ENCODE measurements at regions not wholly inside any gene's neighbourhood (a gene's known extent, or its start where the extent isn't known, plus 50 kb on each side); places are given as distances from the start of the nearest gene placed in this dataset.
A peak's percentile ranks its signal among the peaks of the same experiment; 100 is the strongest.

DNA sequence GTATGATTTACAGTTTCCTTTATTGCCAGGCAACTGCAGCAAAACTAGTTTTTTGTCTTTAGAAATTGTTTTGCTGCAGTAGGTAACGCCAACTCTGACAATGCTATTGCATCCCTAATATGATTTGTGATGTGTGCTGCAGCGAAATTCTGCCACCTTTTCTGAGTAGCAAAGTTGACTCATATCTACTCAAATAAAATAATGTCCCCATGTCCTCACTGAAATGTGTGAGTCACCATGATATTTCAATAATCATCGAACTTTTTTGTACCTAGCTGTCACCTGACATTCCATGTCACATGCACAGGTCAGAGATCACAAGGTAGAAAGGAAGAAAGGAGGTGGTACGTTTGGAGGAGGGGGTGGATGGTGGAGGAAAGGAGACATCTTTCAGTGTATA is 205.0 kb downstream of the RAD51AP2 start:
- intact Hi-C loops (cut with micrococcal nuclease): no loop called here
- POLR2A ChIA-PET: no interaction called here
- Mint-ChIP-seq H3K4me3 (no peak overlapping the region), H3K9me3 (no peaks in the 10 kb centered on the region), H3K27ac (no peak overlapping the region), H3K36me3 (ENCODE audit: low read depth) (no peaks in the 10 kb centered on the region), H3K27me3 (peaks cover 2% of the 10 kb centered on the region), H3K4me1 (ENCODE audit: low read depth) (peaks cover 4% of the 10 kb centered on the region)
- no peak for ATAC-seq
- TF ChIP-seq, protein P1, sequence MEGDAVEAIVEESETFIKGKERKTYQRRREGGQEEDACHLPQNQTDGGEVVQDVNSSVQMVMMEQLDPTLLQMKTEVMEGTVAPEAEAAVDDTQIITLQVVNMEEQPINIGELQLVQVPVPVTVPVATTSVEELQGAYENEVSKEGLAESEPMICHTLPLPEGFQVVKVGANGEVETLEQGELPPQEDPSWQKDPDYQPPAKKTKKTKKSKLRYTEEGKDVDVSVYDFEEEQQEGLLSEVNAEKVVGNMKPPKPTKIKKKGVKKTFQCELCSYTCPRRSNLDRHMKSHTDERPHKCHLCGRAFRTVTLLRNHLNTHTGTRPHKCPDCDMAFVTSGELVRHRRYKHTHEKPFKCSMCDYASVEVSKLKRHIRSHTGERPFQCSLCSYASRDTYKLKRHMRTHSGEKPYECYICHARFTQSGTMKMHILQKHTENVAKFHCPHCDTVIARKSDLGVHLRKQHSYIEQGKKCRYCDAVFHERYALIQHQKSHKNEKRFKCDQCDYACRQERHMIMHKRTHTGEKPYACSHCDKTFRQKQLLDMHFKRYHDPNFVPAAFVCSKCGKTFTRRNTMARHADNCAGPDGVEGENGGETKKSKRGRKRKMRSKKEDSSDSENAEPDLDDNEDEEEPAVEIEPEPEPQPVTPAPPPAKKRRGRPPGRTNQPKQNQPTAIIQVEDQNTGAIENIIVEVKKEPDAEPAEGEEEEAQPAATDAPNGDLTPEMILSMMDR (IDR thresholded peaks at IDR 0.05): no peak
- CTCF ChIA-PET: no interaction called here
- no peak for DNase-seq

DNA sequence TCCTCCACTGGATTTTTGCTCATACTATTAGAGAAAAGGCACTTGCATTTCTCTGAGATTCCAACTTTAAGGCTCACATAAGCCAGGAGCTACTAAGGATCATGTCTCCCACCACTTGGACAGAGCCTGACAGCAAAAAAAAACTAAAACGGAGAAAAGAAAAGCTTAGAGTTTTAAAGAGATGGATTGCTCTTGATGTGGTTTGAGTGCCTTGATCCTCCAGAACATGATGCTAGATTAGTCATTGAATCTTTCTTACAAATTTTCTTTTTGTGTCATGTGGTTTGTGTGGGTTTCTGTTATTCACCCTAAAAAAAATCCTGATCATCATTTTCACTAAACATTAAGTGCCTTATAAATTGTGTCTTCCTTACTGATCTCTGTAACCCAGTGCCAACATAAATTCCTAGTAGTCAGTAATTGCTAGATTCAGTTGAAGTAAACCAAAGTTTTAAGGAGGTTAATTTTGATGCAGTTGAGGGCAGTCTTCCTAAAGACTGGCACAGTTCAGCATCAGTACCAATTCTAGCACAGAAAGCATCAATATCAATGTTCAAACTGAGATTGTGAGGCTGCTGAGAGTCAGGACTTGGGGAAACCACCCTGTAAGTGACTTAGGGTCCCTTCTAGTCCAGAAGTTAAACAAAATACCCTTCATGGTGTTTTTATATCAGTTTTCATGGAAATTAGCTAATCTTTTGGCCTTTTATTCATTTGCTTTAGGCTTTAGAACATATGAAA is 206.3 kb downstream of the RAD51AP2 start:
- Mint-ChIP-seq H3K9me3 (no peaks in the 10 kb centered on the region), H3K27ac (no peak overlapping the region)
- ATAC-seq: peak; percentile 13

DNA sequence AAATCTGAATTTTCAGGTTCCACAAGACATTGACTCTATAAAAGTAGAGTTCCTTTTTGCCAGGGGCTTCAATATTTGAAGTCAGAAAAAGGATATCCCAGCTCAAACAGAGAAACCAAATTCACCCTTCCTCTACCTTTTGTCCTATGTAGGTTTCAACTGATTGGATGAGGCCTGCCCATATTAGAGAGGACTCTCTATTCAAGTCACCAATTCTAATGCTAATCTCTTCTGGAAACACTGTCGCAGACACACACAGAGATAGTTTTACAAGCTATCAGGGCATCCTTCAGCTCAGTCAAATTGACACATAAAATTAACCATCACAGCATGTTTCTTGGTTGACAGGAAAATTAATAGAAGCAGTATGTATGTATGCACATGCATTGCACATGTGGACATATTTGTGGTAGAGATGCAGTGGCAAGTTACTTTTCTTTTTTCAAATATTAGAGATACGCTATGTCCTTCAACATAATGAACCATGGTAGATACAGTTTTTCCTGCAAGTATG is 207.1 kb downstream of the RAD51AP2 start:
- TF ChIP-seq, protein P1 (IDR thresholded peaks at IDR 0.05): no peak
- no peak overlapping the region for H3K4me3 Mint-ChIP-seq
- no peaks in the 10 kb centered on the region for H3K36me3 Mint-ChIP-seq (ENCODE audit: low read depth)
- ATAC-seq: no peak
- peaks cover 4% of the 10 kb centered on the region for H3K4me1 Mint-ChIP-seq (ENCODE audit: low read depth)
- H3K27me3 Mint-ChIP-seq: peaks cover 2% of the 10 kb centered on the region
- POLR2A ChIA-PET: no interaction called here
- H3K27ac Mint-ChIP-seq: no peak overlapping the region
- H3K9me3 Mint-ChIP-seq: no peaks in the 10 kb centered on the region
- DNase-seq: no peak
- CTCF ChIA-PET: no interaction called here
- intact Hi-C loops (cut with micrococcal nuclease): no loop called here

More for the DNA sequence above, 206.3 kb downstream of the RAD51AP2 start:
- H3K27me3 Mint-ChIP-seq: peaks cover 2% of the 10 kb centered on the region
- ChIA-PET CTCF (no interaction called here), POLR2A (no interaction called here)
- DNase-seq: no peak
- H3K4me3 Mint-ChIP-seq: no peak overlapping the region
- H3K36me3 Mint-ChIP-seq (ENCODE audit: low read depth): no peaks in the 10 kb centered on the region
- intact Hi-C loops (cut with micrococcal nuclease): no loop called here
- H3K4me1 Mint-ChIP-seq (ENCODE audit: low read depth): peaks cover 4% of the 10 kb centered on the region
- TF ChIP-seq, protein P1 (IDR thresholded peaks at IDR 0.05): no peak

DNA sequence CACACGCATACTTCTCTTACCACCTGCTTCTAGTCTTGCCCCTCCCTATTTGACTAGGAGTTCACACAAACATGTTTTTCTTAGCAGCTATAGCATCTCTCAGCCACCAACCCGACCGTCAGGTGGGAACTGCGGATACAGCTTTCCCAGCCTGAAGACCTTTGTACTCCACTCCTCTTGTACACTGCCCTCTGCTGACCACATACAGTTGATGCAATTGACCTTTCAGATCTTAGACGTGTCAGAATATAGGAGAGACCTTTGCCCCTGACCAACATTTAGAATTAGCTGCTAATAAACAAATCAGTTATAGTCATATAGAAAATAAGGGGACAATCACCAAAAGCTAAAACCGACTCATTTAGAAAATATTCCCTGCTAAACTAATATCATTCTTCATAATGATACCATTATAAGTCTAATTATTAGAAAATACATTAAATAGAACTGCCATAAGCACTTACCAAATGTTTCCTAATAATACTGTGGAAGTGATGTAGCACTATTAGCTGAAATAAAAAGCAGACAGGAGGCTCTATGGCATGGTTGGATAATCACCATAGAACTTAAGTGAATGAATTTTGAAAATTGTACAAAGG is 208.4 kb downstream of the RAD51AP2 start:
- TF ChIP-seq, protein P1 (IDR thresholded peaks at IDR 0.05): peak; percentile 37
- CTCF ChIA-PET: interaction anchor here (0.7 to 1.7 kb wide), 6 partner anchors 8 to 536 kb away, joined by 3 to 6 read pairs (median 4); no protein-coding TSS in a partner anchor
- DNase-seq (peak; percentile 19), ATAC-seq (no peak)
- no peaks in the 10 kb centered on the region for H3K9me3 Mint-ChIP-seq
- H3K4me3 Mint-ChIP-seq: no peak overlapping the region
- intact Hi-C loops (cut with micrococcal nuclease): no loop called here
- no peak overlapping the region for H3K27ac Mint-ChIP-seq
- peaks cover 2% of the 10 kb centered on the region for H3K27me3 Mint-ChIP-seq
- POLR2A ChIA-PET: no interaction called here
- no peaks in the 10 kb centered on the region for H3K36me3 Mint-ChIP-seq (ENCODE audit: low read depth)
- H3K4me1 Mint-ChIP-seq (ENCODE audit: low read depth): peaks cover 4% of the 10 kb centered on the region

DNA sequence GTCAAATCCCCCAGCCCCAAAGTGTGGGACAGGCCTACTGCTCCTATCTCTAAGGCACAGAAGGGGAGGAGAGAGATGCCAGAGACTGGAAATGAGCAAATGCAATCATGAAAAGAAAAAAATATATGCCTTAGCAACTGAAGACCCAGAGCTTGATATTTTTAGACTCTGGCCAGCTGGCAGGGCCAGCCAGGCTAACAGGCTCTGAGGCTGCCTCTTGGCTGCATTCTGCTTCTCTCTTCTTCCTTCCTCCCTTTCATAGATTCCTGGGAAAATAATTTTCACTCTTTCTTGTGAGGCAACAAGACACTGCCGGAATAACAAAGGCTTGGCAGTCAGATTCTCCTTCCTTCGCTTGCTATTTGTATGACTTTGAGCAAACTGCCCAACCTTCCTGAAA is 209.1 kb downstream of the RAD51AP2 start:
- H3K4me3 Mint-ChIP-seq: no peak overlapping the region
- no peak for ATAC-seq
- CTCF ChIA-PET: interaction anchor here (0.7 to 1.7 kb wide), 7 partner anchors 8 to 536 kb away, joined by 3 to 6 read pairs (median 4); no protein-coding TSS in a partner anchor
- TF ChIP-seq, protein P1 (IDR thresholded peaks at IDR 0.05): no peak
- no peaks in the 10 kb centered on the region for H3K9me3 Mint-ChIP-seq
- no peaks in the 10 kb centered on the region for H3K36me3 Mint-ChIP-seq (ENCODE audit: low read depth)
- intact Hi-C loops (cut with micrococcal nuclease): no loop called here
- H3K27me3 Mint-ChIP-seq: peaks cover 2% of the 10 kb centered on the region
- POLR2A ChIA-PET: no interaction called here
- H3K27ac Mint-ChIP-seq: no peak overlapping the region
- DNase-seq: no peak
- peaks cover 4% of the 10 kb centered on the region for H3K4me1 Mint-ChIP-seq (ENCODE audit: low read depth)
